ENCODE measurements at regions not wholly inside any gene's neighbourhood (a gene's known extent, or its start where the extent isn't known, plus 50 kb on each side); places are given as distances from the start of the nearest gene placed in this dataset.

- peak overlapping the region; percentile 99 for H3K9ac ChIP-seq (replicated peaks; ENCODE audit: extremely low read depth, insufficient read depth, low read length)
- dilution Hi-C loops (cut with MboI; ENCODE audit: extremely low pct_ligation_motif_present, low sequenced_read_pairs) (no loop called here), intact Hi-C loops (cut with micrococcal nuclease) (loop anchor here (1.0 to 5.0 kb wide), 11 partner anchors 39 to 1421 kb away; partner anchors contain the start of genes KIF18A and METTL15)
Measured at GRCh38 chr11:29119707-29120618, 896.9 kb downstream of the KCNA4 start.

More at GRCh38 chr11:29119707-29120618, 896.9 kb downstream of the KCNA4 start:
- H3K27me3 ChIP-seq (ENCODE audit: control insufficient read depth in 2 of 2, insufficient read depth in 2 of 2, low read length in 2 of 2) = no peaks in the 10 kb centered on the region
- H3K79me2 ChIP-seq (ENCODE audit: control insufficient read depth, insufficient read depth, low read length) = no peaks in the 10 kb centered on the region
- peaks cover 33% of the 10 kb centered on the region for H3K4me1 ChIP-seq (ENCODE audit: control insufficient read depth, extremely low read depth, insufficient read depth, low read length)
- H3K4me3 ChIP-seq (replicated peaks in 1 of 3; ENCODE audit: insufficient read depth in 1 of 3, low read depth in 1 of 3, low read length in 3 of 3) = peak overlapping the region in 2 of 3 experiments; percentile 25 to 62
- peak; percentile 95 for FAIRE-seq
- no peak for TF ChIP-seq MYC (IDR thresholded peaks at IDR 0.05; ENCODE audit: low read depth, low read length)
- TF ChIP-seq POLR2AphosphoS5 (IDR thresholded peaks at IDR 0.05; ENCODE audit: insufficient read depth, low read depth, low read length) = peak; percentile 69
- TF ChIP-seq CTCF (IDR thresholded peaks at IDR 0.05; ENCODE audit: extremely low read depth in 1 of 2, insufficient read depth in 1 of 2, low read depth in 1 of 2, low read length in 2 of 2) = no peak
- TF ChIP-seq JUN (IDR thresholded peaks at IDR 0.05; ENCODE audit: borderline replicate concordance, insufficient read depth, insufficient read length, low read depth) = peak; percentile 82
- peak; percentile 97 for TF ChIP-seq FOS (IDR thresholded peaks at IDR 0.05; ENCODE audit: borderline replicate concordance, insufficient read depth, low read length)
- TF ChIP-seq GATA2 (IDR thresholded peaks at IDR 0.05; ENCODE audit: insufficient read depth, insufficient read length, low read depth, low read length) = peak; percentile 57
- no peak for TF ChIP-seq EZH2 (IDR thresholded peaks at IDR 0.05; ENCODE audit: borderline replicate concordance, low read depth, low read length, severe bottlenecking)
- TF ChIP-seq MAX (IDR thresholded peaks at IDR 0.05; ENCODE audit: insufficient read depth, insufficient read length) = no peak
- TF ChIP-seq POLR2A (IDR thresholded peaks at IDR 0.05; ENCODE audit: low read depth, low read length) = peak; percentile 74
- ChIA-PET CTCF (interaction anchor here (0.6 to 2.4 kb wide), 16 partner anchors 9 to 1421 kb away, joined by 3 to 22 read pairs (median 3); partner anchors contain the start of gene BDNF), POLR2A (interaction anchor here (1.0 to 1.4 kb wide), 2 partner anchors 362 to 418 kb away, joined by 3 to 5 read pairs; no protein-coding TSS in a partner anchor)
- no peaks in the 10 kb centered on the region for H4K20me1 ChIP-seq (replicated peaks; ENCODE audit: control insufficient read depth, extremely low read depth, insufficient read depth, low read length)
- H3K27ac ChIP-seq (ENCODE audit: insufficient read depth, low read depth, low read length) = peak overlapping the region; percentile 100
- H3K9me1 ChIP-seq (replicated peaks; ENCODE audit: control insufficient read depth, extremely low read depth, insufficient read depth, low read length) = no peaks in the 10 kb centered on the region
- H2AFZ ChIP-seq (ENCODE audit: low read depth, low read length) = peak overlapping the region; percentile 6
- peak overlapping the region; percentile 90 for H3K4me2 ChIP-seq (ENCODE audit: insufficient read depth, low read length)
- no peaks in the 10 kb centered on the region for H3K9me3 ChIP-seq (replicated peaks; ENCODE audit: control insufficient read depth, insufficient read depth, low read length)
- H3K36me3 ChIP-seq (ENCODE audit: control insufficient read depth in 2 of 2, extremely low read depth in 1 of 2, insufficient read depth in 2 of 2, low read length in 2 of 2) = no peaks in the 10 kb centered on the region
- DNase-seq (ENCODE audit: low read depth, low spot score) = peak; percentile 99
- no TSS peak for BruUV-seq (replicated peaks)
